IMR-90 (cell line): ENCODE measurements at regions not wholly inside any gene's neighbourhood (a gene's known extent, or its start where the extent isn't known, plus 50 kb on each side); places are given as distances from the start of the nearest gene placed in this dataset.

Experiments
- ATAC-seq: fragments of 200-7000 bp; cut with Tn5 transposase; 2 replicates; pipeline ENCODE4 v1.9.1; 2020; ENCODE audit warnings: low read depth, mild to moderate bottlenecking, moderate library complexity
- BruUV-seq: library from RNA; stranded (reverse); fragments of 400-500 nt; replicated peaks from 2 replicates; lab custom pipeline; 2021; lab: Mats Ljungman, UMichigan
- CTCF ChIA-PET: fragments of 300-600 bp; formaldehyde crosslinking; extraction: SDS; loops from one replicate; lab custom pipeline; 2021; ENCODE audit warnings: antibody characterized with exemption; lab: Yijun Ruan, JAX
- POLR2A ChIA-PET: fragments of 300-600 bp; sonication (Branson Sonifier 250); formaldehyde crosslinking; loops from one replicate; lab custom pipeline; 2022; ENCODE audit warnings: antibody characterized with exemption; ENCODE audit not compliant: unreplicated experiment; lab: Charles Lee
- DNase-seq: peaks from one replicate; pipeline ENCODE4 v3.0.0; 2013
- H2AFZ ChIP-seq: replicated peaks from 2 replicates; pipeline ENCODE3; 2013; ENCODE audit warnings: low read length, mild to moderate bottlenecking; ENCODE audit not compliant: poor library complexity
- H2AK5ac ChIP-seq: 2 replicates; pipeline ENCODE4 v1.6.1; 2013; ENCODE audit warnings: low read depth, low read length, inconsistent platforms
- H2AK9ac ChIP-seq: replicated peaks from 2 replicates; pipeline ENCODE3; 2013; ENCODE audit warnings: mild to moderate bottlenecking, low read depth, low read length, moderate library complexity; ENCODE audit not compliant: poor library complexity
- H2BK120ac ChIP-seq: 2 replicates; pipeline ENCODE4 v1.6.1; 2013; ENCODE audit warnings: low read depth, low read length, inconsistent platforms
- H2BK15ac ChIP-seq: 3 replicates; pipeline ENCODE4 v1.6.1; 2013; ENCODE audit warnings: low read depth, low read length, inconsistent platforms
- H2BK20ac ChIP-seq: 2 replicates; pipeline ENCODE4 v1.6.1; 2013; ENCODE audit warnings: low read depth, mild to moderate bottlenecking, inconsistent platforms, low read length, moderate library complexity
- H2BK5ac ChIP-seq: 2 replicates; pipeline ENCODE4 v1.6.1; 2013; ENCODE audit warnings: mild to moderate bottlenecking, low read depth, low read length, inconsistent platforms; ENCODE audit not compliant: poor library complexity, severe bottlenecking
- H3K14ac ChIP-seq: replicated peaks from 2 replicates; pipeline ENCODE4 v1.6.1; 2013; ENCODE audit warnings: low read depth, low read length, inconsistent platforms
- H3K18ac ChIP-seq: 2 replicates; pipeline ENCODE4 v1.6.1; 2013; ENCODE audit warnings: low read depth, low read length, control low read depth
- H3K23ac ChIP-seq: 2 replicates; pipeline ENCODE4 v1.6.1; 2013; ENCODE audit warnings: low read depth, low read length, inconsistent platforms
- H3K27ac ChIP-seq: 2 replicates; pipeline ENCODE4 v1.5.1; 2013; ENCODE audit warnings: mild to moderate bottlenecking, control low read depth, low read length; ENCODE audit not compliant: insufficient read depth
- H3K27me3 ChIP-seq: 2 replicates; pipeline ENCODE4 v1.6.1; 2013; ENCODE audit warnings: low read length; ENCODE audit not compliant: control insufficient read depth, insufficient read depth
- H3K36me3 ChIP-seq: 2 replicates; pipeline ENCODE4 v1.6.1; 2013; ENCODE audit warnings: low read length, mixed read lengths; ENCODE audit not compliant: control insufficient read depth, insufficient read depth
- H3K4ac ChIP-seq: 2 replicates; pipeline ENCODE4 v1.6.1; 2013; ENCODE audit warnings: low read depth, low read length, inconsistent platforms
- H3K4me1 ChIP-seq: 2 replicates; pipeline ENCODE4 v1.6.1; 2013; ENCODE audit warnings: low read length, mixed read lengths; ENCODE audit not compliant: control insufficient read depth, insufficient read depth
- H3K4me2 ChIP-seq: 2 replicates; pipeline ENCODE4 v1.6.1; 2013; ENCODE audit warnings: low read depth, mild to moderate bottlenecking, control low read depth, low read length, moderate library complexity
- H3K4me3 ChIP-seq: 2 replicates; pipeline ENCODE4 v1.5.1; 2013; ENCODE audit warnings: low read depth, mild to moderate bottlenecking, control low read depth, low read length, moderate library complexity; ENCODE audit not compliant: insufficient read depth
- H3K56ac ChIP-seq: 2 replicates; pipeline ENCODE4 v1.6.1; 2013; ENCODE audit warnings: low read length, inconsistent platforms; ENCODE audit not compliant: insufficient read depth; ENCODE audit errors: extremely low read depth
- H3K79me1 ChIP-seq, 2 experiments: 2 replicates each; pipeline ENCODE4 v1.6.1; 2013; ENCODE audit warnings: low read length in 2 of 2, inconsistent platforms in 1 of 2, low read depth in 1 of 2
- H3K9ac ChIP-seq: 2 replicates; pipeline ENCODE4 v1.6.1; 2013; ENCODE audit warnings: low read depth, low read length, control low read depth
- H3K9me1 ChIP-seq: 2 replicates; pipeline ENCODE4 v1.6.1; 2013; ENCODE audit warnings: low read length, inconsistent platforms; ENCODE audit not compliant: insufficient read depth
- H3K9me3 ChIP-seq: 2 replicates; pipeline ENCODE4 v1.6.1; 2013; ENCODE audit warnings: low read length; ENCODE audit not compliant: control insufficient read depth, insufficient read depth
- H4K20me1 ChIP-seq: 2 replicates; pipeline ENCODE4 v1.6.1; 2013; ENCODE audit warnings: low read length, inconsistent platforms; ENCODE audit not compliant: insufficient read depth
- H4K5ac ChIP-seq: 2 replicates; pipeline ENCODE4 v1.6.1; 2013; ENCODE audit warnings: mild to moderate bottlenecking, low read depth, low read length, control low read depth
- H4K8ac ChIP-seq, 2 experiments: 2 replicates each; pipeline ENCODE4 v1.6.1; 2013; ENCODE audit warnings: low read depth in 2 of 2, low read length in 2 of 2, control low read depth in 1 of 2, inconsistent platforms in 1 of 2
- H4K91ac ChIP-seq: 2 replicates; pipeline ENCODE4 v1.6.1; 2013; ENCODE audit warnings: low read depth, low read length, inconsistent platforms; ENCODE audit not compliant: insufficient read depth
- SMC3 ChIP-seq: fragments of 150-350 bp; IDR thresholded peaks from 2 replicates; pipeline ENCODE4 v1.6.1; 2016; ENCODE audit warnings: low read depth, mild to moderate bottlenecking, antibody characterized with exemption, low read length, moderate library complexity
- WGBS, 2 experiments: methylation state at CpG; one replicate each; pipeline versions ENCODE4 v1.1.5 to v1.1.7; 2013; ENCODE audit warnings: missing lambda C conversion rate in 2 of 2; ENCODE audit not compliant: insufficient read length in 1 of 2; ENCODE audit errors: extremely low coverage in 2 of 2; 5-methylcytosine and 5-hydroxymethylcytosine counted together
- dilution Hi-C: fragments of 300-500 bp; cut with HindIII; formaldehyde crosslinking; loops from one replicate; pipeline ENCODE4 v1.14.3; 2018; ENCODE audit warnings: low sequenced_read_pairs; ENCODE audit not compliant: unreplicated experiment
- in situ Hi-C: fragments of 300-500 bp; cut with MboI; formaldehyde crosslinking; loops from 3 replicates; pipeline ENCODE4 v1.14.3; 2019; ENCODE audit warnings: low sequenced_read_pairs, inconsistent platforms, mixed read lengths
- intact Hi-C: fragments of 100-400 bp; cut with micrococcal nuclease; formaldehyde crosslinking; loops from 2 replicates; pipeline ENCODE4 v1.10.0; 2022

GRCh38 chr4:155539746-155540145 is 126.9 kb upstream of the GUCY1A1 start:
- ATAC-seq (0 out of 2 replicates have a peak, but pooled peaks have one; percentile 40), DNase-seq (peak; percentile 55)
- Histone ChIP-seq H2BK5ac (no peak overlapping the region), H3K4me2 (no peak overlapping the region), H3K9ac (no peak overlapping the region), H3K27me3 (no peaks in the 10 kb centered on the region; the same call in 1 of the 2 replicates), H4K8ac (no peak overlapping the region), H3K56ac (no peak overlapping the region), H2AK9ac (no peak overlapping the region), H3K18ac (no peak overlapping the region), H3K14ac (no peak overlapping the region), H2AFZ (no peak overlapping the region), H3K4me1 (peaks cover 7% of the 10 kb centered on the region), H4K91ac (no peak overlapping the region; the same call in 1 of the 2 replicates), H4K20me1 (no peaks in the 10 kb centered on the region), H2AK5ac (no peak overlapping the region), H2BK20ac (no peak overlapping the region), H4K5ac (no peak overlapping the region), H3K4me3 (no peak overlapping the region), H3K27ac (no peak overlapping the region), H2BK15ac (no peak overlapping the region), H3K36me3 (no peaks in the 10 kb centered on the region), H3K79me1 (no peaks in the 10 kb centered on the region), H2BK120ac (no peak overlapping the region), H3K9me1 (peaks cover 3% of the 10 kb centered on the region; the same call in 1 of the 2 replicates), H3K4ac (no peak overlapping the region), H3K23ac (no peak overlapping the region), H3K9me3 (no peaks in the 10 kb centered on the region)
- ChIA-PET CTCF (interaction anchor here (0.6 kb wide), 1 partner anchor 12 kb away, joined by 3 read pairs; no protein-coding TSS in a partner anchor), POLR2A (no interaction called here)
- no TSS peak for BruUV-seq
- intact Hi-C loops, result no loop called here
- in situ Hi-C loops, result no loop called here
- dilution Hi-C loops, result no loop called here
- WGBS, 2 experiments, result 80% methylated on average over 1 of the region's 3 CpGs; no CpG with 5 or more reads in 1 of the 2 experiments
- TF ChIP-seq SMC3, result no peak
